SK-N-SH (cell line): ENCODE measurements at regions not wholly inside any gene's neighbourhood (a gene's known extent, or its start where the extent isn't known, plus 50 kb on each side); places are given as distances from the start of the nearest gene placed in this dataset.

Experiments used
- CTCF ChIA-PET: fragments of 300-600, 350-600 bp; formaldehyde crosslinking; extraction: SDS; loops from one replicate; lab custom pipeline; 2021; lab: Yijun Ruan, JAX
- POLR2A ChIA-PET: fragments of 350-600 bp; sonication (Branson Sonifier 250); formaldehyde crosslinking; extraction: SDS; loops from one replicate; lab custom pipeline; 2020; ENCODE audit warnings: antibody characterized with exemption, inconsistent platforms; lab: Yijun Ruan, JAX
- DNase-seq: peaks from one replicate; pipeline ENCODE4 v3.0.0; 2012
- H2AFZ ChIP-seq: fragments of 200-600 bp; sonication (generic); 2 replicates; pipeline ENCODE4 v1.8.1; 2016; ENCODE audit warnings: antibody characterized with exemption, mild to moderate bottlenecking, low read depth
- H3F3A ChIP-seq: fragments of 200-600 bp; sonication (generic); replicated peaks from 2 replicates; pipeline ENCODE3; 2016; ENCODE audit warnings: antibody characterized with exemption, mild to moderate bottlenecking; ENCODE audit not compliant: insufficient read depth
- H3K27ac ChIP-seq, 2 experiments: fragments of 200-500 bp in 1 of 2; fragments of 200-600 bp in 1 of 2; sonication (Bioruptor generic) in 1 of 2; sonication (generic), shearing (Covaris generic) in 1 of 2; 2 replicates each; pipeline versions ENCODE4 v1.5.1 to v1.6.1; 2014 to 2016; ENCODE audit warnings: low read depth in 2 of 2, inconsistent platforms in 1 of 2, low read length in 1 of 2, mild to moderate bottlenecking in 1 of 2, mixed read lengths in 1 of 2
- H3K27me3 ChIP-seq: fragments of 200-600 bp; sonication (generic), shearing (Covaris generic); 2 replicates; pipeline ENCODE4 v1.6.1; 2016; ENCODE audit warnings: mixed run types; ENCODE audit not compliant: insufficient read depth
- H3K36me3 ChIP-seq, 2 experiments: fragments of 200-500 bp in 1 of 2; fragments of 200-600 bp in 1 of 2; sonication (Bioruptor generic) in 1 of 2; sonication (generic) in 1 of 2; replicated peaks in 1 of 2; 2 replicates each; pipeline versions ENCODE3 to v1.5.1; 2014 to 2016; ENCODE audit warnings: low read length in 1 of 2, mild to moderate bottlenecking in 1 of 2; ENCODE audit not compliant: insufficient read depth in 2 of 2, control insufficient read depth in 1 of 2
- H3K4me1 ChIP-seq, 2 experiments: fragments of 200-500 bp in 1 of 2; fragments of 200-600 bp in 1 of 2; sonication (Bioruptor generic) in 1 of 2; sonication (generic), shearing (Covaris generic) in 1 of 2; 2 replicates each; pipeline versions ENCODE4 v1.5.1 to v1.6.1; 2014 to 2016; ENCODE audit warnings: low read depth in 1 of 2, low read length in 1 of 2, mixed run types in 1 of 2; ENCODE audit not compliant: insufficient read depth in 2 of 2, control insufficient read depth in 1 of 2
- H3K4me2 ChIP-seq: fragments of 200-600 bp; sonication (generic), shearing (Covaris generic); 2 replicates; pipeline ENCODE4 v1.6.1; 2017; ENCODE audit warnings: mixed run types
- H3K4me3 ChIP-seq, 2 experiments: fragments of 200-500 bp in 1 of 2; fragments of 200-600 bp in 1 of 2; sonication (Bioruptor generic) in 1 of 2; sonication (generic), shearing (Covaris generic) in 1 of 2; 2 replicates each; pipeline versions ENCODE4 v1.5.1 to v1.8.1; 2014 to 2016; ENCODE audit warnings: low read depth in 2 of 2, inconsistent platforms in 1 of 2, low read length in 1 of 2, mild to moderate bottlenecking in 1 of 2, mixed read lengths in 1 of 2, moderate library complexity in 1 of 2
- H3K79me2 ChIP-seq: fragments of 200-600 bp; sonication (generic); 2 replicates; pipeline ENCODE4 v1.8.1; 2017; ENCODE audit warnings: mild to moderate bottlenecking; ENCODE audit not compliant: insufficient read depth
- H3K9ac ChIP-seq: fragments of 200-600 bp; sonication (generic); 2 replicates; pipeline ENCODE4 v1.6.1; 2017; ENCODE audit warnings: mixed run types
- H3K9me2 ChIP-seq: fragments of 200-600 bp; sonication (generic); 2 replicates; pipeline ENCODE4 v1.6.1; 2017; ENCODE audit warnings: mixed run types
- H3K9me3 ChIP-seq: fragments of 200-600 bp; sonication (generic); 2 replicates; pipeline ENCODE4 v1.6.1; 2017; ENCODE audit warnings: mixed run types, mild to moderate bottlenecking, moderate library complexity
- H4K20me1 ChIP-seq: fragments of 200-600 bp; sonication (generic); 2 replicates; pipeline ENCODE4 v1.6.1; 2017; ENCODE audit warnings: mild to moderate bottlenecking, mixed run types; ENCODE audit not compliant: insufficient read depth
- CHD2 ChIP-seq: fragments of 150-350 bp; IDR thresholded peaks from 2 replicates; pipeline ENCODE4 v1.6.1; 2018; ENCODE audit warnings: low read length; ENCODE audit not compliant: partially characterized antibody
- ELF1 ChIP-seq: IDR thresholded peaks from 2 replicates; pipeline ENCODE4 v1.4.0; 2012
- FOXJ3 ChIP-seq: sonication (generic); formaldehyde crosslinking; IDR thresholded peaks from 2 replicates; pipeline ENCODE4 v1.5.1; 2020; ENCODE audit warnings: mild to moderate bottlenecking, missing genetic modification reagents
- GABPA ChIP-seq: IDR thresholded peaks from 2 replicates; pipeline ENCODE4 v1.4.0; 2012; ENCODE audit warnings: low read depth, mild to moderate bottlenecking
- GATA2 ChIP-seq: sonication (generic); formaldehyde crosslinking; IDR thresholded peaks from 2 replicates; pipeline ENCODE4 v1.5.0; 2020; ENCODE audit warnings: mild to moderate bottlenecking, missing genetic modification reagents
- MEF2A ChIP-seq: IDR thresholded peaks from 2 replicates; pipeline ENCODE4 v1.4.0; 2012; ENCODE audit warnings: low read depth, borderline replicate concordance
- MXI1 ChIP-seq: IDR thresholded peaks from 2 replicates; pipeline ENCODE4 v1.6.1; 2012; ENCODE audit warnings: mild to moderate bottlenecking, low read depth, low read length, improper control_type of control experiment
- NFIC ChIP-seq: IDR thresholded peaks from 2 replicates; pipeline ENCODE4 v1.4.0; 2012; ENCODE audit warnings: borderline replicate concordance
- NRF1 ChIP-seq: IDR thresholded peaks from 2 replicates; pipeline ENCODE4 v1.6.1; 2012; ENCODE audit warnings: low read depth, mild to moderate bottlenecking, low read length
- POLR2AphosphoS5 ChIP-seq: IDR thresholded peaks from 2 replicates; pipeline ENCODE4 v1.6.1; 2012; ENCODE audit warnings: low read depth, low read length
- RAD21 ChIP-seq: IDR thresholded peaks from 2 replicates; pipeline ENCODE4 v1.6.1; 2012; ENCODE audit warnings: mild to moderate bottlenecking, low read length
- RFX5 ChIP-seq: IDR thresholded peaks from 2 replicates; pipeline ENCODE4 v1.6.1; 2012; ENCODE audit warnings: mild to moderate bottlenecking, improper control_type of control experiment, low read length
- RXRA ChIP-seq: IDR thresholded peaks from 2 replicates; pipeline ENCODE4 v1.4.0; 2012; ENCODE audit warnings: low read depth, mild to moderate bottlenecking, borderline replicate concordance
- SIN3A ChIP-seq: IDR thresholded peaks from 2 replicates; pipeline ENCODE4 v1.6.1; 2012; ENCODE audit warnings: low read depth, mild to moderate bottlenecking, low read length, moderate library complexity, borderline replicate concordance
- SMC3 ChIP-seq: IDR thresholded peaks from 2 replicates; pipeline ENCODE4 v1.6.1; 2012; ENCODE audit warnings: low read depth, low read length, improper control_type of control experiment
- TAF1 ChIP-seq: IDR thresholded peaks from 2 replicates; pipeline ENCODE4 v1.6.1; 2012; ENCODE audit warnings: low read depth, mild to moderate bottlenecking, low read length, moderate library complexity, borderline replicate concordance
- TCF12 ChIP-seq: IDR thresholded peaks from 2 replicates; pipeline ENCODE4 v1.4.0; 2012
- TEAD4 ChIP-seq: IDR thresholded peaks from 2 replicates; pipeline ENCODE4 v1.4.0; 2012; ENCODE audit warnings: mild to moderate bottlenecking, borderline replicate concordance; ENCODE audit not compliant: insufficient read depth
- USF2 ChIP-seq: fragments of 150-350 bp; IDR thresholded peaks from 2 replicates; pipeline ENCODE4 v1.6.1; 2017; ENCODE audit warnings: antibody characterized with exemption, low read length, low read depth, borderline replicate concordance
- YY1 ChIP-seq: IDR thresholded peaks from 2 replicates; pipeline ENCODE4 v1.4.0; 2012; ENCODE audit warnings: low read depth, mild to moderate bottlenecking
- WGBS: methylation state at CpG from one replicate; pipeline ENCODE4 v1.1.6; 2017; ENCODE audit warnings: low lambda C conversion rate; 5-methylcytosine and 5-hydroxymethylcytosine counted together
- TF ChIP-seq, protein P1 (sequence below): IDR thresholded peaks from 2 replicates; pipeline ENCODE4 v1.6.1; 2012; ENCODE audit warnings: mild to moderate bottlenecking, low read depth, low read length, moderate library complexity

- POLR2A ChIA-PET, result no interaction called here
- H3K4me3 ChIP-seq, result no peak overlapping the region
- peak overlapping the region; percentile 31 to 43; a peak in 3 of 4 replicates for H3K27ac ChIP-seq
- no peaks in the 10 kb centered on the region for H3K9me2 ChIP-seq
- no peak overlapping the region for H2AFZ ChIP-seq
- no peak for DNase-seq
- no peaks in the 10 kb centered on the region for H3K9me3 ChIP-seq
- no peaks in the 10 kb centered on the region for H3K36me3 ChIP-seq
- TF ChIP-seq MEF2A (no peak), RFX5 (no peak), TEAD4 (no peak), RXRA (no peak), RAD21 (no peak), TAF1 (no peak), YY1 (no peak), MXI1 (no peak), SMC3 (no peak), ELF1 (no peak), GATA2 (CRISPR knock-in tag) (no peak), SIN3A (no peak)
- TF ChIP-seq, protein P1, sequence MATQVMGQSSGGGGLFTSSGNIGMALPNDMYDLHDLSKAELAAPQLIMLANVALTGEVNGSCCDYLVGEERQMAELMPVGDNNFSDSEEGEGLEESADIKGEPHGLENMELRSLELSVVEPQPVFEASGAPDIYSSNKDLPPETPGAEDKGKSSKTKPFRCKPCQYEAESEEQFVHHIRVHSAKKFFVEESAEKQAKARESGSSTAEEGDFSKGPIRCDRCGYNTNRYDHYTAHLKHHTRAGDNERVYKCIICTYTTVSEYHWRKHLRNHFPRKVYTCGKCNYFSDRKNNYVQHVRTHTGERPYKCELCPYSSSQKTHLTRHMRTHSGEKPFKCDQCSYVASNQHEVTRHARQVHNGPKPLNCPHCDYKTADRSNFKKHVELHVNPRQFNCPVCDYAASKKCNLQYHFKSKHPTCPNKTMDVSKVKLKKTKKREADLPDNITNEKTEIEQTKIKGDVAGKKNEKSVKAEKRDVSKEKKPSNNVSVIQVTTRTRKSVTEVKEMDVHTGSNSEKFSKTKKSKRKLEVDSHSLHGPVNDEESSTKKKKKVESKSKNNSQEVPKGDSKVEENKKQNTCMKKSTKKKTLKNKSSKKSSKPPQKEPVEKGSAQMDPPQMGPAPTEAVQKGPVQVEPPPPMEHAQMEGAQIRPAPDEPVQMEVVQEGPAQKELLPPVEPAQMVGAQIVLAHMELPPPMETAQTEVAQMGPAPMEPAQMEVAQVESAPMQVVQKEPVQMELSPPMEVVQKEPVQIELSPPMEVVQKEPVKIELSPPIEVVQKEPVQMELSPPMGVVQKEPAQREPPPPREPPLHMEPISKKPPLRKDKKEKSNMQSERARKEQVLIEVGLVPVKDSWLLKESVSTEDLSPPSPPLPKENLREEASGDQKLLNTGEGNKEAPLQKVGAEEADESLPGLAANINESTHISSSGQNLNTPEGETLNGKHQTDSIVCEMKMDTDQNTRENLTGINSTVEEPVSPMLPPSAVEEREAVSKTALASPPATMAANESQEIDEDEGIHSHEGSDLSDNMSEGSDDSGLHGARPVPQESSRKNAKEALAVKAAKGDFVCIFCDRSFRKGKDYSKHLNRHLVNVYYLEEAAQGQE, result no peak
- H3K4me2 ChIP-seq, result no peak overlapping the region
- CTCF ChIA-PET, result interaction anchor here (1.3 kb wide), 1 partner anchor 15 kb away, joined by 3 read pairs; no protein-coding TSS in a partner anchor
- H4K20me1 ChIP-seq, result no peaks in the 10 kb centered on the region
- no peaks in the 10 kb centered on the region for H3K27me3 ChIP-seq
- H3K4me1 ChIP-seq, result peaks cover 0 to 8% of the 10 kb centered on the region in 2 experiments; a peak in 2 of 4 replicates
- no peaks in the 10 kb centered on the region for H3F3A ChIP-seq
- no peaks in the 10 kb centered on the region for H3K79me2 ChIP-seq
- H3K9ac ChIP-seq, result no peak overlapping the region
These were observed 148.9 kb downstream of the ENC1 start for GRCh38 chr5:74491586-74491985.

GRCh38 chr5:74490814-74491213 is 149.7 kb downstream of the ENC1 start:
- H3K4me2 ChIP-seq, result no peak overlapping the region
- H3K9ac ChIP-seq, result no peak overlapping the region
- no peaks in the 10 kb centered on the region for H3F3A ChIP-seq
- no peak overlapping the region for H2AFZ ChIP-seq
- POLR2A ChIA-PET, result no interaction called here
- CTCF ChIA-PET, result interaction anchor here (1.3 kb wide), 1 partner anchor 16 kb away, joined by 3 read pairs; no protein-coding TSS in a partner anchor
- no peak for DNase-seq
- H3K4me1 ChIP-seq, result peaks cover 0 to 8% of the 10 kb centered on the region in 2 experiments; a peak in 2 of 4 replicates
- no peak overlapping the region for H3K4me3 ChIP-seq
- no peak for TF ChIP-seq TAF1
- no peak for TF ChIP-seq POLR2AphosphoS5
- no peak for TF ChIP-seq RAD21
- TF ChIP-seq FOXJ3 (CRISPR knock-in tag), result no peak
- no peak for TF ChIP-seq GABPA
- TF ChIP-seq YY1, result no peak
- no peak for TF ChIP-seq USF2
- TF ChIP-seq CHD2, result no peak
- no peak for TF ChIP-seq ELF1
- TF ChIP-seq NRF1, result no peak
- no peak for TF ChIP-seq MXI1
- TF ChIP-seq NFIC, result no peak
- no peak for TF ChIP-seq TCF12
- no peaks in the 10 kb centered on the region for H3K9me3 ChIP-seq
- H3K36me3 ChIP-seq, result no peaks in the 10 kb centered on the region
- H3K27ac ChIP-seq, result no peak overlapping the region
- no peaks in the 10 kb centered on the region for H4K20me1 ChIP-seq
- 93% methylated on average over 3 of the region's 3 CpGs for WGBS
- H3K27me3 ChIP-seq, result no peaks in the 10 kb centered on the region
- no peaks in the 10 kb centered on the region for H3K9me2 ChIP-seq
- H3K79me2 ChIP-seq, result no peaks in the 10 kb centered on the region
